ENCODE measurements at regions not wholly inside any gene's neighbourhood (a gene's known extent, or its start where the extent isn't known, plus 50 kb on each side); places are given as distances from the start of the nearest gene placed in this dataset.

DNA sequence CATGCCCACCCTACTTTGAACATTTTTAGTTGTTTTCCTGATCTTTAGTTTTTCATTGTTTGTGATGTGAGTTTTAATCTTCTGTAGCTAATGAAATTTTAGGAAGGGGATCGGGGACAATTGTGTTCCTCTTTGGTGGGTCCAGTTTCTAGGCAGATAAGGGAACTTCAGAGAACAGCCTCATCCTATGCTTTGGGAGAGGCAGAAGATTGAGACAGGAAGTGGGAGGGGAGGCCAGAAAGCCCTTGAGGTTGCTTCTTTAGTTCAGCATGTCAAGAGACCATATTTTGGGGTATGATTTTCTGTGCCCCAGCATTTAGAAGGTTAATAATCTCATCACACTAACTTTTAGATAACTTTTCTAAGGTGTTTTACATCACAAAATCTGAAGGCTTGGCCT, 191.0 kb downstream of the TANC2 start:
- intact Hi-C loops (cut with DNase I): no loop called here
- DNase-seq (ENCODE audit: missing footprints) (no peak), ATAC-seq (no peak)

DNA sequence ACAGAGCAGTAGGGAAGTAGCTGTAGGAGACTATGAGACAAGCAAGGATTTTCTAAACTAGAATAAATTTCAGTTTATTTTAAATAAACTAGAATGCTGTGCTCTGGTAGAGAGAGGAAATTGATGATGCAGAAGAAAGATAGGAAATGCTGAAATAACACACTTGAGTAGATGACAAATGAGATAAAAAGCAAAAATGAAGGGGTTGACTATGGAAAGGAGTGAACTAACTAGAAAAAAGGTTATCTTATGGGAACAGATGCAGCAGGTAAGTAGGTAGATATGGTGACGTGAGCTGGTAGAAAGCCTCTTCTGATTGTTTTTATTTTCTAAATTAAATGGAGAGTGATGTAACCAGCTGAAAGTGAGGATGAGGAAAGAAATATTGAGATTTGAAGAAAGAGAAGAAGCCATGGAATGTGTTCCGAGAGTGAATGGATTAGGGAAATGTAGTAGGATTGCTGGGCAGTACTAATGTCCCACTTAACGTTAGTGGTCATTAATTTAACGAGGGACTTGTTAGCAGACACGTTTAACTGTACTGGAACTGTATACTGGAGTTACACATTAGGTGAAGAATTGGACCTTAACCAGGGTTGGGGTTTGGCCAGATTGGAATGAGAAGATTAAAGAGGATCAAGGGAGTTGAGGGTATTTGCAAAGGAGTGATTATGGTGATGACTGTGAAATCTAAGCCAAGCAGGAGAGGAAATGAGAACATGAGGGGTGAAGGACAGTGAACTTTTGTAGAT, 196.5 kb downstream of the TANC2 start:
- ATAC-seq (no peak), DNase-seq (ENCODE audit: missing footprints) (no peak)
- intact Hi-C loops (cut with DNase I): no loop called here

DNA sequence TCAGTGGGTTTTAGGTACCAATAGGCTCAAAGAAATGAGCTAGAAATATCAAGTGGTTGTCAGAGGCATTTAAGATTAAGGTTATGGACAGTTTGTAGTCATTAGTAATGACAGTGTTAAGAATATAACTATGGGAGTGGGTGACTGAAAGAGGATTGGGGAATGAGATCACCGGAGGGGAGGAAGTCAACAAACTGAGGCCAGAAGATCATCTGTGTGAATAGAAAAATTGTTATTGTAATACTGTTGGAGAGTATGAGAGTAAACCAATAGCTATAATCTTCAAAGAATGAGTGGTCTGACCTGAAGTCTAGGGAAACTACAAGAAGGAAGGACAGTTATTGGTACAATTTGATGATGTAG, 197.1 kb downstream of the TANC2 start:
- ATAC-seq: no peak
- no peak for DNase-seq (ENCODE audit: missing footprints)
- intact Hi-C loops (cut with DNase I): no loop called here

DNA sequence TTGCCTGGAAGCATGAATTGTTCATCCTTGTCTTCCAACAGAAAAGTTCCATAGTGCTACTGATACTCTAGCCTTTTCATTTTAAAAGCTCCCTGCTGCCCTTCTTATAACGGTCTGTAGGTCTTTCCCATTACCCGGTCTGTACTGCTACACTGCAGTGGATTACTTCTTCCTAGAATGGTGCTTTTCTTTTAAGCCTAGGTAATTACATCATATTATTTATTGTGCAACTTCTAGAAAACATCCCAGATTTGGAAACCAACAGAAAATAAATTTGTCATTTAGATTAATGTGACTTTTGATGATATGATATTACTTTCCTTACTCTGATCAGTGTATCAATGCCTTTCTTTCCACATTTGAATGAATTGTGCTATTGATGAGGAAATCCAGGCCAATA, 199.4 kb downstream of the TANC2 start:
- DNase-seq (ENCODE audit: missing footprints) (no peak), ATAC-seq (no peak)
- intact Hi-C loops (cut with DNase I): no loop called here

DNA sequence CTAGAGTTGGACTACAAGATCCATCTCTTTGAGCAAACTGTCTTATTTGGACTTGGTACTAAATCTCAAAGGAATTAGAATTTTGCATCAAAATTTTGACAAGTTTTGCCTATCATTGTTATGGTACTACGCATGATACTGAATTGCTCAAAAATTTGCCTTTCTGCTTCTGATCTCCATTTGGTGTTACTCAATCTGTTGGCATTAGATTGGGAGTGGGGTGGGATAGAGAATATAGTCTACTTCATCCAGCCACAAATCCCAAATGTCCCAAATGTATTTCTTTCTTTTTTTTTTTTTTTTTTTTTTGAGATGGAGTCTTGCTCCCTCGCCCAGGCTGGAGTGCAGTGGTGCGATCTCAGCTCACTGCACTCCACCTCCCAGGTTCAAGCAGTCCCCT, 204.8 kb downstream of the TANC2 start:
- ATAC-seq (no peak), DNase-seq (ENCODE audit: missing footprints) (no peak)
- intact Hi-C loops (cut with DNase I): no loop called here

- intact Hi-C loops (cut with DNase I): no loop called here
- DNase-seq (ENCODE audit: missing footprints): no peak
- ATAC-seq: no peak
These were observed 205.7 kb downstream of the TANC2 start for GRCh38 chr17:63171428-63172393.

DNA sequence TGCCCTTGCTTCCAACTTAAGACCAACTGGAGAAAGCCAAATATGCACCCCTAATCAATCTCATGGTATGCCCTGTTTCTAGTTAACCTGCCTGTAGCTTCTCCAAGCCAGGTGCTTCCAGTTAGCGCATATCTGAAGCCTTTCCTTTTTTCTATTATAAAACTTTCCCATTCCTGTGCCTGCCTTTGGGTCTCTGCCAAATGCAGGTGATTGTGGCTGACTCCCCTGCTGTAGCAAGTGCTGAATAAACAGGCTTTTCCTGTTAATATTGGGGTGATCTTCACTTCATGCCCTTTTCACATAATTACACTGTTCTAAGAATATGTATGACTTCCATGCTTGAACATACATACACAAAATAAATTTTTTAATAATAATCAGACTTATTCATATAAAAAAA, 207.4 kb downstream of the TANC2 start:
- DNase-seq (ENCODE audit: missing footprints): no peak
- ATAC-seq: no peak
- intact Hi-C loops (cut with DNase I): no loop called here

DNA sequence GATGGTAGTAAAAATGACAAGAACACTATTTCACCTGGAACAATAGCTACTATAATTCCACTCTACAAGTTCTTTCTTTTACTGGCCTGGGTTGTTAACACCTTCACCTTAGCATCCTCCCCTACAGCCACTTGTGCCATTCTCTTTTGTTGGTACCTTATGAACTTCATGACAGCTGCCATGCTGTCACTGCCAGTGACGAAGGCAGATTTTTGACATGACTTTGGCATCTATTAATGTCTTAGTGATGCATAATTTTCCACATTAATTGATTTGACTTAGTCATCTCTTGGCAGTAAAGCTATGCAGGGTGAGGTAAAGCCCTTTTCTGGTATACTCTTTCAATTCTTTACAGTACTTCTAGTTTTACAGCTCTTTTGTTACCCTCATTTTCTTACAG, 207.9 kb downstream of the TANC2 start:
- intact Hi-C loops (cut with DNase I): no loop called here
- ATAC-seq: no peak
- no peak for DNase-seq (ENCODE audit: missing footprints)

DNA sequence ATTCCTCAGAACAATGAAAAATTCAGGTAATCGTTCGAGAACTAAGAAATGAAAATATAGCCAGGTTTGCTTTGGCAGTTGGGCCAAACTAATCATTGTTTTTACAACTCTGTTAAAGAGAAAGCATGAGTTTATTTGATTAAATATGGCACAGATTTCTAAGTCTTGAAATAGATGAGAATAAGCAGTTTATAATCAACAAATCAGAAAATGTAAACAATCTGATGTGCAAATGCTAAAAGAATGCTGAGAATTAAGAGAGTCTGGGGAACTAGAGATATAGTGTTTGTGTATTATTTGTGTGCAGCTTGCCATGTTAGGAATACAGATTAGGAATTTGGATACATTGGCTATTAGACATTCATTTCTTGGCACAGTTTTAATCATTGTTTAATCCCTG, 212.5 kb downstream of the TANC2 start:
- no peak for ATAC-seq
- intact Hi-C loops (cut with DNase I): no loop called here

GRCh38 chr17:63181856-63182255, 215.8 kb downstream of the TANC2 start:
- intact Hi-C loops (cut with DNase I): no loop called here
- no peak for DNase-seq (ENCODE audit: missing footprints)
- ATAC-seq: no peak

More for the DNA sequence above, 212.5 kb downstream of the TANC2 start:
- no peak for DNase-seq (ENCODE audit: missing footprints)

- ATAC-seq (no peak), DNase-seq (ENCODE audit: missing footprints) (no peak)
- intact Hi-C loops (cut with DNase I): no loop called here
These were observed 219.4 kb downstream of the TANC2 start for GRCh38 chr17:63185420-63185819.

- intact Hi-C loops (cut with DNase I): no loop called here
- DNase-seq (ENCODE audit: missing footprints) (no peak), ATAC-seq (no peak)
These were observed 223.0 kb downstream of the TANC2 start for GRCh38 chr17:63189082-63189481.

- ATAC-seq (no peak), DNase-seq (ENCODE audit: missing footprints) (no peak)
- intact Hi-C loops (cut with DNase I): no loop called here
These were observed 223.9 kb downstream of the TANC2 start for GRCh38 chr17:63189930-63190329.

- intact Hi-C loops (cut with DNase I): no loop called here
- no peak for DNase-seq (ENCODE audit: missing footprints)
- ATAC-seq: no peak
These were observed 224.9 kb downstream of the TANC2 start for GRCh38 chr17:63190821-63191370.

- DNase-seq (ENCODE audit: missing footprints) (peak; percentile 73), ATAC-seq (no peak)
- intact Hi-C loops (cut with DNase I): no loop called here
These were observed 225.6 kb downstream of the TANC2 start for GRCh38 chr17:63191610-63192009.

DNA sequence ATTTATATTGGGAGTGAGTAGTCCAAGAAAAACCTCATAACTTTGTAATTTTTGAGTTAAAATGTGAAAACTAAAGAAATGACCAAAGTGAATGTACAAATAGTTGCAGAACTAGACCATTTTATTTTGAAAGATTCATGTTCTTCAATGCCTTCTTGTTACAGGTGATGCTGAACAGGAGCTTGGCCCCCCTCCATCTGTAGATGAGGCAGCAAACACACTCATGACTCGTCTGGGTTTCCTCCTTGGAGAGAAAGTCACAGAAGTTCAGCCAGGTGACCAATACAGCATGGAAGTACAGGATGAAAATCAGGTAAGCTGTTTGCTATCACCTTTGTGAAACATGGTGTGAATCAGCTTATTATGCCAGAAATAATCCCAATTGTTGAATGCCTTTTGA, 227.8 kb downstream of the TANC2 start:
- no peak for ATAC-seq
- no peak for DNase-seq (ENCODE audit: missing footprints)
- intact Hi-C loops (cut with DNase I): no loop called here

- ATAC-seq (no peak), DNase-seq (ENCODE audit: missing footprints) (no peak)
- intact Hi-C loops (cut with DNase I): no loop called here
These were observed 230.8 kb downstream of the TANC2 start for GRCh38 chr17:63196772-63197335.

DNA sequence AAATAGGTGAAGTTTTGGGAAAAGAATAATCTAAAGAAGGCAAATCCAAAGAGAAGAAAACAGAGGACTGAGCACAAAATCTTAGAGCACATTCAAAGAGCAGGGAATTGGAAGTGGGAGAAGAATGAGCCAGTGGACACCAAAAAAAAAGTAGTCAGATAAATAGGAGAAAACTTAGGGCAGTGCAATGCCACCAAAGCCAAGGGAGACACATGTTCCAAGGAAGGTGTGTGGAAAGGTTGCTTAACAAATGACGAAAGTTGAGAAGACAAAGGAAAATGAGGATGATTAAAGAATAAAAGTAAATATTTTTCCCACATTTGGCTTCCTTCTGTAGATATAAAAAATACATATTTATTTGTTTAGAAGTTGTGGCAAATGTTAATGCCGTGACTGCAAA, 237.6 kb downstream of the TANC2 start:
- DNase-seq (ENCODE audit: missing footprints) (no peak), ATAC-seq (no peak)
- intact Hi-C loops (cut with DNase I): no loop called here

- no peak for ATAC-seq
- intact Hi-C loops (cut with DNase I): no loop called here
These were observed 224.2 kb downstream of the CYB561 start for GRCh38 chr17:63221939-63222338.

DNA sequence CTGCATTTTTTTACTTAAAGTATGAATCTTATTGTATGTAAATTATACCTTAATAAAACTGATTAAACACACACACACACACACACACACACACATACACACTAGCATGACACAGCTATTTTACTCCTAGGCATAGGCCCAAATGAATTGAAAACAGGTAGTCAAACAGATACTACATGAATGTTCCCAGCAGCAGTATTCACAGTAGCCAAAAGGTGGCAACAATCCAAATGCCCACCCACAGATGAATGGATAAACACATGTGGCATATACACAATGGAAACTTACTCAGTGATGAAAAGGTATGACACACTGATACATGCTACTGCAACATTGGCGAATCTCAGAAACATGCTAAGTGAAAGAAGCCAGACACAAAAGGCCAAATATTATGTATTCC, 223.5 kb downstream of the CYB561 start:
- intact Hi-C loops (cut with DNase I): no loop called here
- DNase-seq (ENCODE audit: missing footprints) (no peak), ATAC-seq (no peak)

More at GRCh38 chr17:63221939-63222338, 224.2 kb downstream of the CYB561 start:
- no peak for DNase-seq (ENCODE audit: missing footprints)
